ENCODE measurements at regions not wholly inside any gene's neighbourhood (a gene's known extent, or its start where the extent isn't known, plus 50 kb on each side); places are given as distances from the start of the nearest gene placed in this dataset.
"Not testable (repeated sequence)": the region's sequence is repeated elsewhere in the genome, so short reads cannot be mapped to it uniquely, and the experiment has no call there.

DNA sequence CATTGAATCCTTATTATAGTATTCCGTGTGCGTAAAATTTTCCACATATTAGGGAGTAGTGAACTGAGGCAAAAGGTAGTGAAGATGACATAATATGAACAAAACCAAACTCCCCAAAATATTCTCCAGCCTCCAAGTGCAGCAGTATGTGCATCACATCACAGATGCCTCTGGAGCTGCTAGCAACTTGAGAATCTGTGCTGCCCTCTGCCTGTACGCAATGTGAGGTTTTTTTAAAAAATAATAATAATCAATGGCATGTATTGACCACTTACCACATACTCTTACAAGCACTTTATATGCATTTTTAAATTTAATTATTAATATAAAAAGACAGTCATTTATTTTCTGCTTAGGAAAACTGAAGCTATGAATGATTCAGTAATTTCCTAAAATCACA, 583.0 kb upstream of the SPRY2 start:
- peak in 2 of 10 donors; percentile 12 to 27 for DNase-seq
- intact Hi-C loops (cut with DNase I): no loop called here

DNA sequence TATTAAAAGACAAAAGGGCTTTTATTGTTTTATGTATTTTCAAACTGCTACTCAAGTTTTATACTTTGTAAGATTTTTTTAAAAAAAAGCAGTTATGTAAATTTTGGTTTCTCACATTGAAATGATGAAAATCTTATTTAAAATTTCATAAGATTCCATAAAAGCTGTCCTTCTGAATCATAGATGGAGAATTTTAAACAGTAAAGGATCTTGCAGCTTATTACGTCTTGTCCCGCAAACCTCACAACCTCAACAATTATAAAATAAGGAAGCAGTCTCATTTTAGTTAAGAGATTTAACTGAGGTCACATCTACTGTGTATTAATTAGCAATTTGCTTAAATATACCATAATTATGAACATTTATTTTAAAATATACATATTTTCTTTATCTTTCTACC, 581.0 kb upstream of the SPRY2 start:
- intact Hi-C loops (cut with DNase I): no loop called here
- DNase-seq: no peak

DNA sequence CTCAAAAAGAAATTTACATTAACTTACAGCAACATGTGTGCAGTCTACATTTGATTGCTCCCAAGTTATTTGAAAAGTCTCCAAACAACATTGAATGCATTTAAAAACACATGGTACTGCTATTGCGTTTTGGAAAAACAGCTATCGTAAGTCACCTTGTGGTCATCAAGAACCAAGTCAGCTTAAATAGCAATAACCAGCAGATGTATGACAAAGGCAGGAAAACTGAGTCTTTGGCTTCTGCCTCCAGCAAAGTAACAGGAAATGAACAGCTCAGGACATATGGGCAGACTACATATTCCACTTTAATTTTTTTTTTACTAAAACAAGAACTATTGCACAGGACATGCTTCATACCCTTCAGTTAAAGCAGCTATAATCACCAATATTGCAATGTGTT, 580.6 kb upstream of the SPRY2 start:
- intact Hi-C loops (cut with DNase I): no loop called here
- no peak for DNase-seq

DNA sequence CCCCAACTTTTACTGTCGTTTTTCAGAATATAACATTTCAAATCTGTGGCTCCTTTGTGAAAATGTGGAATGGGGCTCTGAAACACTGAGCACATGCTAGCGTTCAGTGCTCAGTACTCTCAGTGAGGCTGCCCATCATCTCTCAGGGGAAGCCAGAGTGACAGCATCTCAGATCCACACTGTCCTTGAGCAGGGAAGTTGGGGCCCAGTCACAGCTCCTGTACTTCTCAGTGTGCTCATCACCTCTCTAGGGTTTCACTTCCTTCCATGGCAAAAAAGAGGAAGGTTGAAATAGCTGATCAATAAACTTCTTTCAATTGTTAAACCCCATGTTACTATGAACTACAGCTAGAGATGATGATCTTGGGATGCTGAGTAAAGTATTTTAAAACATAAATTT, 565.9 kb upstream of the SPRY2 start:
- no peak for DNase-seq
- intact Hi-C loops (cut with DNase I): no loop called here

DNA sequence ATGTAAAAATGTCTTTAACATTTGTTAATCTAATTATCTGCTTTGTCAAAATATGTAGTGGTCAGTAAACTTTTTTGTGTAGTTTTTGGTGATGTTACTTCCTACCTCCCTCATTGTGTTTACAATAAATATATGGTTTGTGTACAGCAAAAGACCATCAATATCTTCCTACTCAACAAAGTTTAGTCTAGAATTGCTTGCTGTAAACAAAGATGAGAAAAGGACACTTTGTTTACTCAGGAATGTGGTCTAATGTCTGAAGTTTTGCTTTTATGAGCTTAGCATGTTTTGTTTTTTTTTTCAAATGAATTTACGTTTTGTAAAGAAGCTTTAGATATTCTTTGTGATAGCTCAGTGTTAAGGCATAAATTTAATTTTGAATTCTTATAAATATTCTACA, 563.5 kb upstream of the SPRY2 start:
- intact Hi-C loops (cut with DNase I): no loop called here
- DNase-seq: no peak

DNA sequence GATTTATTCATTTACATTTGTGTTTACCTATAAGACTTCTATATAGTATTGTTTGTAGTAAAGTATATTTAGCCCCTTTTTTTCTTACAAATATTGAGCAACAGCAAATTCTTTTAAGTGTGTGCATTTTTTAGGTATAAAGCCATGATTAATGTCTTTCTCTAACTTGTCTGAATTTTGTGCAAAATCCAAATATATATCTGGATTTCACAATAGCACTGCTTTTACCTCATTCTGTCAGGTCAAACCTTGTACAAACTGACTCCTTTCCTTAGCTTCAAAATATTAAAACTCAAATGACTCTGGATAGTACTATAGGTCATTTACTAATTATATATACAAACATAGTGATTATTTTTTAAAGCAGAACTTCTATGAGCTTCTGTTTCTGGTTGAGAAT, 563.0 kb upstream of the SPRY2 start:
- no peak for DNase-seq
- intact Hi-C loops (cut with DNase I): no loop called here

DNA sequence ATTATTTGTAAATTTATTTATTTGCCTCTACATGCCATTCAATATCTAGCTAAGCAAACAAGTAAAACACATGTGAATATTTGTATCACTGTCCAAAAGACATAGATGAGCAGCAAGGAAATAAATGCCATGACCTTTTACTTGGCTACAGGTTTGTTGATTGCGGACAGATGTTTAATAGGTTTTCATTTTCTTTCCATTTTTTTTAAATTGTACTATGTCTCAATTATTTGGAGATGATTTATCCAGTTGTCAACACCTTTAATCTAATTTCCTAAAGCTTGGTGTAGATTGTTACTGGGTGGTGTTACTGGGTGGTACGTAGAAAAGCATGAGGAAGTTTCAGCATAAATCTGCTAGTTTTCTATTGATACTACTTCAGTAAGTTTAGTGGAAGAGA, 560.6 kb upstream of the SPRY2 start:
- intact Hi-C loops (cut with DNase I): no loop called here
- no peak for DNase-seq

DNA sequence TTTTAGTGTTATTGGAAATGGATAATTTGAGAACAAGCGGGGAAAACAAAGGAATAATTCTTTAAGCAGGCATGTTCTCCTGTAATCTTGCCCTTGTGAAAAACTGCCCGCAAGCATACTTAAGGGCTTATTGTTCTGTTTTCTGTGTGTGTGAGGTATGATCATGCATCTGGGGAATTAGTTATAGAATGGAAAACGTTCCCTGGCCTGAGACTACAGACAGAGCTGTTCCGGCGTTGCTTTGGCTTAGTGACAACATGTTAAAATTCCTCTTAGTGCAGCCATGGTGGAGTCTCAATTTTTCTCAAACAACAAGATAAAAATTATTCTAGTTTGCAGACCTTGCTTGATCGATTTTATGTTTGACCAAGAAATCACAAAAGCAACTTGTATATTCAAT, 560.2 kb upstream of the SPRY2 start:
- intact Hi-C loops (cut with DNase I): no loop called here
- no peak for DNase-seq

DNA sequence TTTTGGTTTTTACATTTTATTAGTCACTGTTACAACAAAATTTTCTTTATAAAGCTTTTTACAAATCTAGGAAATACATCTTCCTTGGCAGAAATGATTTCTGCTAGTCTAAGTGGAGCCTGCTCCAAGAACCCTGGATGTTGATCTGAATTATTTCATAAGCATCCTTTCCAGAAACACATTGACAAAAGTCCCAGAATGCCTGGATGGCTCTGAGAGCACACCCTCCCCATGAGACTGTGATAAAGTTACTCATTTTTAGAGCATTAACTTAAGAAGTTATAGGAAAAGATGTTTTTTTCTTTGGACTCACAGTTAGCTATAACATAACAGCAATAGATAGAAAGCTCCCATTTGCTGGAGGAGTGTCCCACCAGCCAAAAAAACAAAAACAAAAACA, 559.6 kb upstream of the SPRY2 start:
- intact Hi-C loops (cut with DNase I): no loop called here

DNA sequence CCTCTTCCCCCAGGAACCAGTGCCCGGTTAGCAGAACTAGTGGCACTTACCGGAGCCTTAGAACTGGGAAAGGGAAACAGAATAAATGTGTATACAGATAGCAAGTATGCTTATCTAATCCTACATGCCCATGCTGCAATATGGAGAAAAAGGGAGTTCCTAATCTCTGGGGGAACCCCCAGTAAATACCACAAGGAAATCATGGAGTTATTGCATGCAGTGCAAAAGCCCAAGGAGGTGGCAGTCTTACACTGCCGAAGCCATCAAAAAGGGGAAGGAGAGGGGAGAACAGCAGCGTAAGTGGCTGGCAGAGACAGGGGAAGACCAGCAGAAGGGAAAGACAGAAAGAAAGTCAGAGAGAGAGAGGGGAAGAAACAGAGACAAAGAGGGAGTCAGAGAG, 556.7 kb upstream of the SPRY2 start:
- DNase-seq; intact Hi-C loops (cut with DNase I): not testable (repeated sequence)

More for the DNA sequence above, 559.6 kb upstream of the SPRY2 start:
- DNase-seq: no peak

DNA sequence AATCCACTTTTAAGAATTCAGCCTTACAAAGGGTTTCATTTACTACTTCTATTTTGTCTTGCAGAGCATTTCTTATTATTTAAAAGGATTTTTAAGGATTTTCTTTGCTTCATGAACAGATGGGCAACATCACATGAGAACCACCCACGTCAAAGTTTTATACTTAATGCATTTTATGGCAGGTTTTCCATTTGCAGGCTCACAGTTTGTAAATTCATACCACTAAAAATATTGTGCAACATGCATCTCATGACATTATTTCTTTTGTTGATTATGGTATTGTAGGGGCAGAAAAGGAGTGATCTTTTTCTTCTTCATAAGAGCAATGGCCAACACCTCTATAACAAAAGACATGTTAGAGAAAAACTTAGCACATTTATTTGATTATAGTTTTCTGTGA, 554.0 kb upstream of the SPRY2 start:
- intact Hi-C loops (cut with DNase I): no loop called here
- DNase-seq: no peak

DNA sequence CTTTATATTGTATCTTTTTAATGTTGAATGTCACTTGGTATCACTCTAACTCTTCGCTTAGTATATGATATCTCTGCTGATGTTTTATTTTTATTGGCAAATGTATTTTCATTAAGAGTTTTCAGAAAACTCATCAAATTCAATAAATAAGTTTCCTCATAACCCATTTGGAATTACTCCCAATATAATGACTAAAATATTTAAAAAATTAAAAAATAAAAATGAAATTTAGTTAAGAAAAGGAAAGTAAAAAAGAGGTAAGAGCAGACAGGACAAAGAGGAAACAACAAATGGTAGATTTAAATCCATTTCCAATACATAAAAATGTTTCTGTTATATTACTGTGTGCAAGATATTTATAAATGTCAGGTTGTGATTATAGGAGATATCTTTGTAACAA, 548.9 kb upstream of the SPRY2 start:
- DNase-seq: no peak
- intact Hi-C loops (cut with DNase I): no loop called here

DNA sequence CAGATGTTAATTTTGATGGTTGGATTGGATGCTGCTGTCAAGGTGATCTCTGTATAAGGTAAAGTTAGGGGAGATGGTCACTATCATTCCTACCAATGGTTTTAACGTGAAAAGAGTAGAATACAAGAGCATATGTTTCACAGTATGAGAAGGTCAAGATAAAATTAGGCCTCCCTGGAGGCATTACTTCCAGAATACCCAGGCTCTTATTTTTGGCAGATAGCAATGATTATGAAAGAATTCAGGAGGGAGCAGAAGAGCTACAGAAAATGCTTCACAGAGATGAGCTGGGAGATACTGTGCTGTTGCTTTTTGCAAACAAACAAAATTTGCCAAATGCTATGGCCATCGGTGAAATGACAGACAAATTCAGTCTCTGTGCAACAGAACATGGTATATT, 547.5 kb upstream of the SPRY2 start:
- intact Hi-C loops (cut with DNase I): no loop called here

DNA sequence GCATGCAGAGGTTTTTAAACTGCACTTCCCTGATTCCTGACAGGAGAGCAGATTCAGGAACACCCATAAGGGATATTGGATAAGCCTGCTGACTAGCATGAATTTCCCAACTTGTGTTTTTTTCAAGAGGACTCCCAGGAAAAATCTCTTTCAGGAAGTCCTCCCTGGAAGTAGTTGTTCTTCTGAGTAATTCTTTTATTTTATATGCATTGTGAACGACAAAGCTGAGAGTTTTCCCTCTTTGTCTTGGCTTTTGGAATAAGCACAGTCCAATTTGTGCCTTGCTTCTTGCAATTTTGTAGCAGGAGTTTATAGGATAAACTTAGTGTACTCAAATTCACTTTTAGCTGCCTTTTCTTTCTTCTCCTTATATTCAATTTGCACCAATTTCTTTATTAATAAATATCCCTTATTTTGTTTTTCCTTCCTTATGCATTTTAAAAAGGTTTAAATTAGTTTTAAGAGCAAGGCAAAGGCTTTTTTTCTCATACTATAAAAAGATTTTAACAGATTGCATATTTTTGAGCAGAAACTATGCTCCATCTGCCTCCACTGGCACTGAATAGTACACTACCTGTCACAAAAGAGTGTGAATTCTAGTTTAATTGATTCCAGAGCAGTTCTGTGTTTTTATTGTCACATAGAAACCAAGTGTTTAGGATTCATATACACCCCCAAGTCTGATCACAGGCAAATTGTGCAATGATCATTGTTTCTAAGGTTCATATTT, 543.3 kb upstream of the SPRY2 start:
- intact Hi-C loops (cut with DNase I): no loop called here
- DNase-seq: no peak

More for the DNA sequence above, 547.5 kb upstream of the SPRY2 start:
- DNase-seq: no peak

DNA sequence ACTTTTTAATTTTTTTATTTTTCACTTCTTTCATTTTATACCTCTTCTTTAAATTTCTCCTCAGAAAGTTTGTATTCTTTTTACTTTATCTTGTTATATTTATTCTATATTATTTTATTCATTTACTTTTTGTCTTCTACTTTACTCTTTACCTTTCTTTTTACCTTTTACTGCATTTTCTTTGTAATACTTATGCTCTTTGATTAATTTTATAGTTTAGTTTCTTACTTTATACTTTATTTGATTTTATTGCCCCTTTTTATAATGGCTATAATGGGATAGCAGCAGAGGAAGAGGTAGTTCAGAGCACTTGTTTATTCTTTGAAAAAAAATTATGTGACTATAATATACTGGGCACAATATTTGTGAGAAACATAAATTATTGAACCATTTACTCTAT, 542.6 kb upstream of the SPRY2 start:
- intact Hi-C loops (cut with DNase I): no loop called here
- no peak for DNase-seq

DNA sequence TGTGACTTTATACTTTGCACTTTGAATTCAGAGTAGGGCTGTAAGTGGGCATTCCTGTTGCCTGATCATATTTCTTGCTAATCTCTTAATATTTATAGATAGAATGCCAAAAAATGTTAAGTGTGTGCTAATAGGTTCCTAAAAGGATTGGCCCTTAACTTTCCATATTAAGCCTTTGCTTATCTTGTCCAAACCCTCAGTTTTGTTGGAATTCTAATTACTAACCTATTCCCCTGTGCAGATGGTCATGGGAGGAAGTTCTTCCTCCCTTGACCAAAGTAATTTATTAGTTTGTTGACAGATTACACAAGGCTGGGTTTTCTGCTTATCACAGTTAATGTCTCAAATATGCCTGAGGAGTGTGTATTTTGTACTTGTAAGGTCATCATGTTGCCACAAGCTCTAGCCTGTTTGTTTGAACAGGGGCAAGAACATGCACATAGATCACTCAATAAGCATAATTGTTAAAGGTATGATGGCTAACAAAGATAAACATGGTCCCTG, 541.1 kb upstream of the SPRY2 start:
- intact Hi-C loops (cut with DNase I): no loop called here
- no peak for DNase-seq

DNA sequence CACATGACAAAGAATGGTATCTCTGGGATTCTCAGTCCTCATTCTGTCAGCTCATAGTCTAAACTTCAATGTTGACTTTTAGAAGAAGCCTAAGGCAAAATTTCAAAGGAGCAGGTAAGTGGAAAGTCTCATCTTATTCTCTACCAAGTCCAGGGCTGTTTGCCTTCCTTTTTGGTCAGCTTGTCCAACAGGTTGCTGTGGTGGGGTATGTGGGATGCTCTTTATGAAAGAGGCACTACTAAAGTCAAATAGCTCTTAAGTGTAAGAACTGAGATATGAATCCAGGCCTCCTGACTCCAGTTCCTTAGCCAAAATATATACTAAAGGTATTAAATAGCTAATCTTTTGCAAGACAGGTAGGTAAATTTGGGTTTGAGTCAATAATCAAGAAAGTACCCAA, 540.6 kb upstream of the SPRY2 start:
- DNase-seq: no peak
- intact Hi-C loops (cut with DNase I): no loop called here

DNA sequence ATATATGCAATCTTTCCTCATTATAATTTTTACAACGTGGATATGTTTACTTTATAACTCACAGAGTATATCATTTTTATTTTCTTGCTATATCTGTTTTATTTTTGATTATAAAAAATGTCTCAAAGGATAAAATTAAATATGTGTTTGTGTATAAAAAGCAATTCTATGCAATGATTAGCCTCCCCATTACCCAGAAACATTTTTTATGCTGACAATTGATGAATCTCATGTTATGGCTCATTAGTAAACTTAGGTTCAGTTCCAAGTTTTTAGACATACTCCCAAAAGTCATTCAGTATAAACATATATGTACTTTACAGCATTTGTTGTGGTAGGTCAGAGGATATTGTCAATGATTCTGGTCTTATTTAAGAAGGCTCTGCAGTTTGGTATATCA, 540.1 kb upstream of the SPRY2 start:
- intact Hi-C loops (cut with DNase I): no loop called here
- no peak for DNase-seq

DNA sequence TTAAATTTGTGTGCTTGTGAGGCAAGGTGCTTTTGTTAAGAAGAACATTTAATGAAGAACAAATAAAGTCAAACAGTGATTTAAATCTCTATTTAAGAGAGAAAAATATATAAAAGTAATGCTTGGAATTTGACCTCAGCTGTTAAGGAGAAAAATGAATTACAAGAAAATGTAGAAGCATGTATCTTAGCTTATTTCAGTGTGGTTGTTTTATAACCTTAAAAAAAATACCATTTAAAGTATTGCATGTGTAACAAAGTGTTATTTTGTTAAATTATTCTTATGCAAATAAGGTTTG, 537.0 kb upstream of the SPRY2 start:
- no peak for DNase-seq
- intact Hi-C loops (cut with DNase I): no loop called here

DNA sequence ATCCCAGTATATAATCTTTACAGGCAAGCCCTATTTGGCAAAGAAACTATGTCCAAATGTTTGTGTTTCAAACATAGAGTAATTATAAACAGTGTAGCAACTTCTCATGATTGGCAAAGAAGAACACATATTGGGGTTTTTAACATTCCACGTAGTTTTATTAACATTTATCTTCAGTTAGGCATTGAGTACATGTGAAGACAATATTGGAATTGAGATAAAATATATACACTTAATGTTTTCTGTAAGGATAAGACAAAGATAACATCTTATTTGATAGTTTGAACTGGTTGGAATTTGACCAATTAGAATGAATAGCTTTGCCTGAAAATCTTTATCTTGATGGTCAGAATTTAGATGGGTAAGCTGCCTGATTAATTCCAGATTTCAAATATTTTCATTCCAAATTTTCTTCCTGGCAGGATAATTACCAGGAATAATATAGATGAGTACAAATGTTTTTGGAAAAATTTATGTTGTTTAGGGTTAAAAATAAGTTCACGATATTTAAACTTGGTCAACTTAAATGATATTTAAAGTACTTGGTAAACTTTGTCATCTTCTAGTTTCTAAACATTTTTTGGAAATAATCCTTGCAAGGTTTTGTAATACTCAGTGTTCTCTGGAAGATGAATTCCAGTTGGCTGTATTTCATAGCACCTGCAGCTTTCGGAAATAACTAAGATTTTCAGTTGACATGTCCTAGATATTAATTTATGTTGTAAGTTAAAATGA, 536.5 kb upstream of the SPRY2 start:
- DNase-seq: no peak
- intact Hi-C loops (cut with DNase I): no loop called here

DNA sequence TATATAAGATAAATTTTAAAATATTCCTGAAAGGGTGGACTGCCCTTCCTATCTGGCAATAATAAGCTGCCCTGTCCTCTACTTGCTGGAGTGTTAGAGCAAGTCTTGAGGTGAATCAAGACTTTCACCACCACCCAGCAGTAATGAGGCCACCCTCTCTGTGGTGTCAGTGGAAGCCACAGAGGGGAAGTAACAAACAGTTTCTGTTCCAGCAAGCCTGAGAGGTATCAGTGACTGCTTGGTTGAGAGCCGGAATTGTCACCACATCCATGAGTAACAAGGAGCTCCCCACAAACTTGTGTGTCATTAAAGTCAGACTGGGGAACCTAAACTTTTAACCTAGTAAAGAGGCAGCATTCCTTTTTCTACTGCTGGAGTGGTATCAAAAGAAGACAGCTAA, 532.7 kb upstream of the SPRY2 start:
- intact Hi-C loops (cut with DNase I): no loop called here

DNA sequence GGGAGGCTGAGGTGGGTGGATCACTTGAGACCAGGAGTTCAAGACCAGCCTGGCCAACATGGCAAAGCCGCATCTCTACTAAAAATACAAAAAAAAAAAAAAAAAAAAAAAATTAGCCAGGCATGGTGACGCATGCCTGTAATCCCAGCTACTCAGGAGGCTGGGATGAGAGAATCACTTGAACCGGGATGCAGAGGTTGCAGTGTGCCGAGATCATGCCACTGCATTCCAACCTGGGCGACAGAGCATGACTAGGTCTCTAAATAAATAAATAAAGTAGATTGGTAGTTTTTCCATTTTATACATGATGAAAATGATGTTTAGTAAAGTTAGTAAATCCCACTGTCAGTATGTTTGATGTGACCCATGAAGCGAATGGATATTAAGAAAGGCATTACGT, 531.0 kb upstream of the SPRY2 start:
- intact Hi-C loops (cut with DNase I); DNase-seq: not testable (repeated sequence)

More for the DNA sequence above, 532.7 kb upstream of the SPRY2 start:
- no peak for DNase-seq

Data from posterior cingulate gyrus (tissue), 11 donors.